ENCODE measurements at regions not wholly inside any gene's neighbourhood (a gene's known extent, or its start where the extent isn't known, plus 50 kb on each side); places are given as distances from the start of the nearest gene placed in this dataset.
"Not testable (repeated sequence)": the region's sequence is repeated elsewhere in the genome, so short reads cannot be mapped to it uniquely, and the experiment has no call there.

DNA sequence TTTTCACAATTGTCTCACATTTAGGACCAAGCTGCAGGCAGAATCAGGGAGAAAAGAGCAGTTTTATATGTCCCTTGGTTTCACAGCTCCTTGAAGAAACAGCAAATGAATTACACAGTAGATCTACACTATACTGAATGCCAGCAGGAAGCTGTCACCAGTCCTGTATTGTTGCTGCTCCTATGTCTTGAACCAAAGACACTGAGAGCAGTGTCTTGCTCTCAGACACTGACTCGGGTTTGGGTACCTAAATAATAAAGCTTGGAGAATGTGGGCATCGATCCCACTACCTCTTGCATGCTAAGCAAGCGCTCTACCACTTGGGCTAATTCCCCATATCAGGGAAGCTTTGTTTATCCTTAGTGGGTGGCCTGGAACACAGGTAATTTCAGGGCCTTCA lies 552.7 kb downstream of the PRIM2 start:
- not testable (repeated sequence) for FAIRE-seq

- not testable (repeated sequence) for FAIRE-seq
Observed at GRCh38 chr6:57873424-57873823, 556.0 kb downstream of the PRIM2 start.

GRCh38 chr6:57876659-57877058 lies 559.2 kb downstream of the PRIM2 start:
- not testable (repeated sequence) for FAIRE-seq

GRCh38 chr6:57877729-57878128 lies 560.3 kb downstream of the PRIM2 start:
- not testable (repeated sequence) for FAIRE-seq

DNA sequence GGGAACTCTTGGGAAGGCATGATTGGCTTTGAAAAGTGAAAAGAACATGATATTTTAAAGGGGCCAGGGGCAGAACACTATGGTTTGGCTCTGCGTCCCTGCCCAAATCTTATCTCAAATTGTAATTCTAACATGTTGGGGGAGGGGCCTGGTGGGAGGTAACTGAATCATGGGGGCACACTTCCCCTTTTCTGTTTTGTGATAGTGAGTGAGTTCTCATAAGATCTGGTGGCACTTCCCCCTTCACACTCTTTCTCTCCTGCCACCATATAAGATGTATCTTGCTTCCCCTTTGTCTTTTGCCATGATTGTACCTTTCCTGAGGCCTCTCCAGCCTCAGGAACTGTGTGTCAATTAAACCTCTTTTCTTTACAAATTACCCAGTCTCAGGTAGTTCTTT lies 561.4 kb downstream of the PRIM2 start:
- FAIRE-seq = not testable (repeated sequence)

GRCh38 chr6:57898850-57899249 lies 581.4 kb downstream of the PRIM2 start:
- not testable (repeated sequence) for FAIRE-seq

GRCh38 chr6:57900687-57901399 lies 583.4 kb downstream of the PRIM2 start:
- FAIRE-seq = not testable (repeated sequence)

DNA sequence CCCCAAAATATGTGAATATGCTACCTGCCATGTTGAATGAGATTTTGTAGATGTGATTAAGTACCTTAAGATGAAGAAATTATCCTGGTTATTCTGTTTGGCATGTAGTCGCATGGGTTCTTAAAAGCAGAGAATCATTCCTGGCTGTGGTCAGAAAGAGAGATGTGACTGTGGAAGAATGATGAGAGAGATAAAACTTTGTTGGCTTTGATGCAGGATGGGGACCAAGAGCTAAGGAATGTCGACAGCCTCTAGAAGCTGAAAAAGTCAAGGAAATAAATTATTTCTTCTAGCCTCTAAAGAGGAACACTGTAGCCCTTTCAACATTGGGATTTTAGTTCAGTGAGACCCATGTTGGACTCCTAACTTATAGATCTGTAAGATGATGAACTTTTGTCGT lies 584.0 kb downstream of the PRIM2 start:
- FAIRE-seq = not testable (repeated sequence)

GRCh38 chr6:57904356-57904755 lies 586.9 kb downstream of the PRIM2 start:
- not testable (repeated sequence) for FAIRE-seq

DNA sequence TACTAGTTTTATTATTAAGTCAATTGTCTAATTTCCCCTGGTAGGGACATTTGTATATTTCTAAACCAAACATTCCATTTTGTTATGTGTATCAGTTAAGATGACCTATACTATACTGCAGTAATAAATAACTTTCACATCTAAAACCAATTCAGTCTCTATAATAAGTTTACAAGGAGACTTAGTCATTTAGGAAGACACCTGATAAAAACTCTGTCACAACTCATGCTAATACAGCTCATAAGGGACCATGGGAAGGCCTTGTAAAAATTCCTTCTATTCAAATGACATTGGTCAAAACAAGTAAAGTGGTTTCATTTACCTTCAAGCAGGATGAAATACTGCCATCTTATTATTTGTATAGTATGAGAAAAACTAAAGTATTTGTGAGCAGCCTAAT lies 597.9 kb downstream of the PRIM2 start:
- FAIRE-seq = not testable (repeated sequence)

DNA sequence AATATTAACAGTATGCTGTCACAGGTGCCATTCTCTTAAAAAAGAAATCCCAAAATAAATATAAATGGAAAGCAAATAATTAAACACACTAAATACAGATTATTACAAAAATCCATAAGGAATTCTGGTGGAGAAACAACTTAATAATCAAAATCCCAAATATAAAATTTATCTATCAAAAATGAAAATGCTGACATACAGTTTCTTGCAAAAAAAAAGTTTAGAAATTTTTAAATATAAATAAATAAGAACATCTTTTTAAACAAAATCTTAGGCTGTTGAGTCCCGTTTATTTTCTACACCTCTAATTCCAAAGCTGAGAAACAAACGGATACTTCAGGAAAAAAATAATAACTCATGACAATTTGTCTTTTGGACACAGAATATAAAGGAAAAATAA lies 625.5 kb downstream of the PRIM2 start:
- not testable (repeated sequence) for FAIRE-seq

DNA sequence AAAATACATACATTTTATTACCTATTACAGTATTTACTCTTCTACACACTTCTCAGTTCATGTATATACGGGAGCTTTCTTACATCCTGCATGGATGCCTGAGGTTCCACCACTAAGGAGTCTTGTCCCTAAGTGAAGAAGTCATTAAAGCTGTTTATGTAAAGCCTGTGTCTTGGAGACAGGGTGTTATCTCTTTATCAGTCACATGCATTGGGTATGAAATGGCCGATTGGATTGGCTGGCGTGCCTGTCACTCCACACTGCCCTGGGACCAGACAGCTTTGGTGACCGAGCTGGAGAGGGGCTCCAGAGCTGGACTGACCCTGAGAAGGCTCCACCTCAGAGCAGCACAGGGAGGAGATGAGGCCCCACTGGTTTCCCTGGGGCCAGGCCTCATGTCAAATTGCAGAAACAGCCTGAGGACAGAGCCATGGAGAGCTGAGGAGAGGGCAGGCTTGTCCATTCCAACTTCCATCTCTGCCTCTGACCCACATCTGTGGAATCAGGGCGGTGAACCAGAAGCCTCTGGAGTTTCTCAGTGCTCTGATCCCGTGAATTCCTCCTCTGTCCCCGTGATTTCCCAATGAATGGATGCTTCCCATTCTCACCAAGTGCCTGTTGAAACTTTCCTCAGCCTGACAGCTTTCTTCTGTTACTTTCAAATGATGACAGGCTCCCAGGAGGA lies 628.8 kb downstream of the PRIM2 start:
- FAIRE-seq = not testable (repeated sequence)

GRCh38 chr6:57946769-57947091 lies 629.3 kb downstream of the PRIM2 start:
- not testable (repeated sequence) for FAIRE-seq

GRCh38 chr6:57948481-57948880 lies 631.1 kb downstream of the PRIM2 start:
- FAIRE-seq = not testable (repeated sequence)

DNA sequence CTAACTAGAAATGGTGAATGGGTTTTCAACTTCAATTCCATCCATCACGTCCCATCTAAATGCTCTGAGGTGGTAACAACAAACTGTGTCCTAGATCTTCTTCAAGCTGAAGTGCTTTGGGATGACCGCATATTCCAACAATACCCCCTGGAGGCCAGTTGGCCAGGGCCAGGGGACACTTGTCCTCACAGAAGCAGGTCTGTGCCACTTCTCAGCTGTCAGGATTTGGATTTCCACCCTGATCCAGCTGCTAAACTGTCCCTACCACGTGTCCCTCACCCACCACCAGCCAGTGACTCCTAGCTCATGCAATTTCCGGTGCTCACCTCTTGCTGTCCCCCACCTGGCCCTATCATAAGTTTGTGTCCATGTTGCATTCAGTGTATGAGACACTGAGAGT lies 633.0 kb downstream of the PRIM2 start:
- FAIRE-seq = not testable (repeated sequence)

DNA sequence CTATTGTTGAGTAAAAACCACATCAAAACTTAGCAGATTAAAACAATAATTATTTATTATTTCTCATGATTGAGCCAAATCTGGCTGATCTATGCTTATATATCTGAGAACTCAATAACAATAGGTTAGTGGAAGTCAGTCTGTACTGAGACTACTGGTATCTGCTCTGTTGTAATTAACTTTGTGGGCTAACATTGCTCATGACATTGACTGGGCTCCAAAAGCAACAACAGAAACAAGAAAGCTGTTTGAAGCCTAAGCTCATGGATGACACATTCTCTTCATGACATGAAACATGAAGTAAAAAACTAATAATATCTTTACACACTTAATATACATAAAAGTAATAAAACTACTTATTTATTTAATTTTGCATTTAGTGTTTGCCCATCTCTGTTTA lies 649.3 kb downstream of the PRIM2 start:
- not testable (repeated sequence) for FAIRE-seq

DNA sequence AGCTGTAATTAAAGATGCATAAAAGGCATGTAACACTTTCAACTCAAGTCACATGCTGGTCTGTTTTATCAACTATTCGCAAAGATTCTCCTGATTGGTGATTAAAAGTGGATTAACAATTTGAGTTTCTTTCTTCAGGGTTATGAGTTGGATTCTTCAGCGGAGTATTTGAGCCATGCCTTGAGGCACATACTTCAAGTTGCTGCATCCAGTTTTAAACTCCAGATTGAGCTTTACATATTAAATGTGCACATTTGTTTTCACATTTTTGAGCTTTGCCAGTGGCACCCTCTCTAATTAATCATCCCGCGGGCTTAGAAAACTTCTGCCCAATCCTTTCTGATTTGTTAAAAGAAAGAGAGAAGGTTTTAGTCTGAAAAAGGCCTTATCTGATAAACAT lies 654.5 kb downstream of the PRIM2 start:
- not testable (repeated sequence) for FAIRE-seq

GRCh38 chr6:57974653-57975052 lies 657.2 kb downstream of the PRIM2 start:
- no peak for FAIRE-seq

DNA sequence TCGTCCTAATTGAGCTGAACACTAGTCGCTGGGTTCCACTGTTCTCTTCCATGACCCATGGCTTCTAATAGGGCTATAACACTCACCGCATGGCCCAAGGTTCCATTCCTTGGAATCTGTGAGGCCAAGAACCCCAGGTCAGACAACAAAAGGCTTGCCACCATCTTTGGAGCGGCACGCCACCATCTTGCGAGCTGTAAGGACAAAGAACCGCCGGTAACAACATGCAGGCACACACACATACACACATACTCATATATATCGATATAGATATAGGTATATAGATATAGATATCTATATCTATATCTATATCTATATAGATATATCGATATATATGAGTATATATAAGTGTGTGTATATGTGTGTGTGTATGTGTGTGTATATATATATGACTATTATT lies 657.7 kb downstream of the PRIM2 start:
- not testable (repeated sequence) for FAIRE-seq

DNA sequence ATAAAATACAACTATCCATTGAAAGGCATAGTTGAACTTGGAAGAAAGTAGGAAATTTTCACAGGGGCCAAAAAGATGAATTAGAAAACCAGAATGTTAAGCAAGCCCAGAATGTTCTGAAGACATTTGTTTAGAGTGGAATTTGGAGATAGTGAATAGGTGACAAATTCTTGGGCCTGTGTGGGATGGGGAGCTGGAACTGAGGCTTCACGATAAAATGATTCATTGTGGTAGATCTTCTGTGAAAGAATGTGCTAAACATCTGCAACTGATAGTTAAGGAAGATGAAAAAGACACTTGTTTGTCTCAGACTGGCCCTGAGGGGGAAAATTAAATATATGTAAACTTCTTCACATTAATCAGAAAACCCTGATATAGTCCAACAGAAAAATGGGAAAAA lies 658.9 kb downstream of the PRIM2 start:
- FAIRE-seq = not testable (repeated sequence)

GRCh38 chr6:57983603-57984002 lies 666.2 kb downstream of the PRIM2 start:
- not testable (repeated sequence) for FAIRE-seq

GRCh38 chr6:57984575-57984974 lies 667.1 kb downstream of the PRIM2 start:
- FAIRE-seq = not testable (repeated sequence)

GRCh38 chr6:57985734-57986133 lies 668.3 kb downstream of the PRIM2 start:
- FAIRE-seq = not testable (repeated sequence)

DNA sequence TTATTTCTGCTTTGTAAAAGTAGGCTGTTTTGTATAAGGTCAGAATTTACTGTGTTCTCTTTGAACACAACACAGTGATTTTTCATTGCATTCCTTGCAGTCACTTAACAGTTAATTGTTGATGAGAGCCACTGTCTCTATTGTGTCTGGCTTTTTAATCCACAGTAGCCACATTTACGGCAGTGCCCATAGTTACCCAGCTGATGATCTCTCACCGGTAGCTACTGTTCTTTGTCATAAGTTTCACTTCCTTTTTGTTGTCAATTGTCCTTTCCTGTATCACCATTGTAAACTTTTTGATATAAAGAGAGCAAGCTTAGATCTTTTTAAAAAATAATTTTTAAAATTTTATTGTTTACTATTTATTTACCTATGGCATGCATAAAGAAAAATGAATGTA lies 669.2 kb downstream of the PRIM2 start:
- FAIRE-seq = not testable (repeated sequence)

All from colon (tissue), 2 donors.